ENCODE measurements at regions not wholly inside any gene's neighbourhood (a gene's known extent, or its start where the extent isn't known, plus 50 kb on each side); places are given as distances from the start of the nearest gene placed in this dataset.
"Not testable (repeated sequence)": the region's sequence is repeated elsewhere in the genome, so short reads cannot be mapped to it uniquely, and the experiment has no call there.

DNA sequence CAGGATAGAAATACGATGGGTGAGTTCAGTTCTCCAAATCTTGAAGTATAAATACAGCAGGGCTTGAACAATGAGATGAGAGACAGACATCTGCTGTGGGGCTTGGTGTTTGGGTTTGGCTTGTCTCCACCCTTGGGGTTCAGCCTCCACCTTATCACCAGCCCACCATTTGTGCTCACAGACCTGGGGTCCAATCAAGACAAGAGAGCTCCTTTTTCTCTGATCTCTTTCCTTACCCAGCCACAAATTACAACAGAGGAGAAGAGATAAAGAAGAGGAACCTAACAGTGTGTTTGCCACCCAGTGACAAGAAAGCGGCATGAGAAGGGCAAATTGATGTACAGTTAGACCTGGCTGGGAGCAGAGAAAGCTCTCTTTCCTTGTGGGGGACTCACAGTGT lies 204.5 kb upstream of the CXCR4 start:
- FAIRE-seq, result no peak

DNA sequence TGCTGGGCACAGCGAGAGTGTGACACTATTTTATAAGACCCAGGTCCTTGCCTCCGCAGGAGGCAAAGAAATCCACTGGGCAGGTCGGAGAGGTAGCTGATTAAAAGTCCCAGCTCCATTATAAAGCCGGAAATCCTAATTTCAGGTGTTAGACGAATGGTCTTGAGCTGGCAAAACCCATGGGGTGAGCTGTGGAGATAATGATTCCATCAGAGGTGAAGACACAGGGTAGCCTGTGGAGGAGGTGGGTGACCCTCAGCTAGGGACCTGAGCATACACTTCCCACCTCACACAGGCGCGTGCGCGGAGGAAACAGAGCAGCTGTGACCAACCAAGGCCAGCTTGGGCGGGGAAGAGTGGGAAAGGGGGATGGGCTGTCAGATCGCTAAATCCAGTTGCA lies 201.7 kb upstream of the CXCR4 start:
- FAIRE-seq, result no peak

DNA sequence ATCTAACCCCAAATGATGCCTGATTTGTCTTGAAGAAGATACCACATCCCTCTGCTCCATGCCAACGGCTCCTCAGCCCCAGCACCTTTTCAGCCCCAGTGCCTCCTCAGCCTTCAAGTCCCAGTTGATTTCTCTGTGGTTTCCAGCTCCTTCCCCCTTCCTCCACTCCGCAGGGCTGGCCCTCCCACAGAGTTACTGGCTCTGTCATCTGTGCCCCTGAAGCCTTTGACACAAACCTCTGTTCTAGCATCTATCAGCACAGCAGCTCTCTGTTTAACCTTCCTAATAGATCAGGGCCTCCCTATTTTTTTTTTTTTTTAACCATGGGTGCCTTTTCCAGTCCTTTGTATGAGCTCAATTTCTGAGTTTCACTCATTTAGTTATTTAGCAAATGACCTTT lies 201.3 kb upstream of the CXCR4 start:
- FAIRE-seq, result no peak

DNA sequence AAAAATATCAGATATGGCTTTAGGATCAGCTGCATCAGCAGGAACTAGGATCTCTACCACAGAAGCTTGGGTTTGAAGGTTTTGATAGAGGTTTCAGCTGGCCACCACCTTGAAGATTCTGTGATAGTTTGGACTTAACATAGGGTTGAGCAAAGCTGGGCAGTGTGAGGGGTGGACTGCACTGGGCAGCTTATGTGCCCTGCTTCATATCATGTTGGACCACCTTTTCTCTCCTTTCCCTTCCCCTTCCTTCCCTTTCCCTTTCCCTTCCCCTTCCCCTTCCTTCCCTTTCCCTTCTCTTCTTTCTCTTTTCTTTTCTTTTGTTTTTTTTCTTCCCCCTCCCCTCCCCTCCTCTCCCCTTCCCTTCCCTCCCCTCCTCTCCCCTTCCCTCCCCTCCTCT lies 196.3 kb upstream of the CXCR4 start:
- no peak for FAIRE-seq

DNA sequence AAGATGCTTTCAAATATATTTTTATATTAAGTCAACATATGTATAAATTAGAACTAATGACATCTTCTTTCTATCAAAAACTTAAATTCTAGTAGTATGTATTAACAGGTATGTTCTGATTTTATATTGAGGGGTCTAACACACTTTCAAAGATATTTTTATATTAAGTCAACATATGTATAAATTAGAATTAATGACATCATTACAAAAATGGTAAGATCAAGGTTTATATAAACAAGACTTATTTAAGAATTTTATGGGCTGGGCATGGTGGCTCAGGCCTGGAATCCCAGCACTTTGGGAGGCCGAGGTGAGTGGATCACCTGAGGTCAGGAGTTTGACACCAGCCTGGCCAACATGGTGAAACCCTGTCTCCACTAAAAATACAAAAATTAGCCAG lies 194.6 kb upstream of the CXCR4 start:
- FAIRE-seq, result peak; percentile 18

DNA sequence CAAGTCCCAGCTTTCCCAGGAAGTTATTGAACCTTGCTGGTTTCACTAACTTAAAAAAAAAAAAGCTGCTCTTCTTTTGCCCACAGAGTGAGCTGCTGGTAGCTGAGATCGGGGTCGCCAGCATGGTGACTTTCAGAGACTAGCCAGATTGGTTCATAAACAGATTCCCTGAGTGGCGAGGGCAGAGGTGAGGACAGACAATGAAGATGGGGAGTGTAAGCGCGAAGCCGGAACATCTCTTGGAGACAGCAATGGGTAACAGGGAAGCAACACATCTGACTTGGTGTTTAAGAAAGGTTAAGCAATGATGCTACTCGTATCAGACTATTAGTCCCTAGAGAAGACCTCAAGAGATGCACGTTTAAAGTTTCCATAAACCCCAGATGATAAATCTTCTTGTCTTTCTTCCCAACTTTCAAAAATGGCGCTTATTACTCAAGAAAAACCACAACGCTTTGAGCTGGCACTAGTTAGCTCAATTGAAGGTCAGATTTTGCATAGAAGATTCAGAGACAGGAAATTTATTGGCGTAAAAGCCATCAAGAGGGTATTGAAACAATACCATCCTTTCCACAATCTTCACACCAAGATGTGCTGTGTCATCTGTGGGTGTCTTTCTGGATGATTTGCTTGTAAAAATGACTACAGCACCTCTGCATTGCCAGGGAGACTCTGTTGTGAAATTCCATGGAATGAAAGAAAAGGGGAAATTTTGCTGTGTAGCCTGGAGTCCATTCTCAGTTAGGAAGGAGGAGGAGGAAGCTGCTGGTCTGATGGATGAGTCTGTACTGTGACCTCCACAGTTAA lies 193.1 kb upstream of the CXCR4 start:
- no peak for FAIRE-seq

DNA sequence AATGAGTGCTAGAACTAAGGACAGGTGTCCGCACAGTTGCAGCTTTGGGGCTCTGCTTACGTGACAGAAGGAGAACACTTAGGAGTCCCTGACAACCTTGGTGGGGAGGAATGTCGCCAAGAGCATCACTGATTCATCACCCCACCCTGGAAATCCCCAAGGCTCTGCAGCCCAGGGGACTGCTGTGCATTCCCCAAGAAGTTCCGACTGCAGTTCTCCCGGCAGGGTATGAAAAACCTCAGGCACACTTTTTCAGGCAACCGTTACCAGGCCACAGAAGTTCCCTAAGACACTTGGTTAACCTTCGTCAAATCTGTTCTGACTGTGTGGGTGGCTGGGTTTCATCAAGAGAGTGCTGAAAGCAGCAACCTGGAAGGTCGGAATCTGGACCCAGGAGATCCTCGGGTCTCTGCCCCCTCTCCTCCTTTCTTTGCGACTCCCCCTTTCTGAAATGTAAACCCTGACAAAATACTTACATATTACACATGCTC lies 192.1 kb upstream of the CXCR4 start:
- FAIRE-seq, result no peak

DNA sequence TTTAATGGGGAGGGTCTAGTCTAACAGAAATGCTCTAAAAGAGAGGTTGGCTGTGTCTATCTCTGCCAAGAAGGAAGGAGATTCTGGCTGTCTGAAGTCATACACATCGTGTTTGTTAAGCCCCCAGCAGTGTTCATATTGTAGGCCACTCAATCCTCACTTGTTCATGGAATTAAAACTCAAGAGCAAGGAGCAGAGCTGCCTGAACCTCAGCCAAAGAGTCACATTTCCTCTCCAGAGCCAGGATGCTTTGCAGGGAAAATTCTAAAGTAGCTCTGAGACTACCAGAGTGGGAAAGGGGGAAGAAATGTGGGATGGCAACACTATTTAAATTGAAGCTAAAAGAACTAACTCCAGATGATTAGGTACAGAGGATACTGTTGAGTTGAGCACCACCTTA lies 190.7 kb upstream of the CXCR4 start:
- no peak for FAIRE-seq

DNA sequence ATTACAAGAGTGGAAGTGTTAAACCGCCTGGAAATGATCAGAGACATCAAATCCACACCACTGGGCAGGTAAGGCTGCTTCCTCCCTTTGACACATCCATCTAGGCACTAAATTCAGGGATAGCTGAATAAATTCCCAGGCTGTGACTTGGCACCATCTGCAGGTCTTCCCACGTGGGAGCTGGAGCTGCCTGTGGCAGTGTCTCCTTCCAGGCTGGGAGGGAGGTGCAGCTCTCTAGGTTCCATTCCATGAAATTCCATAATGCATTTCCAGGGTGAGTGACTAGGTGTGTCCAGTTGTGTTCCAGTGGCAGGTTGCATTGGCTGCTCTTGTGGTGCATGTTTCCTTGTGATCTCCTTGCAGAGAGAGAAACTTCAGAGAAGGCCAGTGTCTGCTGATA lies 188.9 kb upstream of the CXCR4 start:
- no peak for FAIRE-seq

DNA sequence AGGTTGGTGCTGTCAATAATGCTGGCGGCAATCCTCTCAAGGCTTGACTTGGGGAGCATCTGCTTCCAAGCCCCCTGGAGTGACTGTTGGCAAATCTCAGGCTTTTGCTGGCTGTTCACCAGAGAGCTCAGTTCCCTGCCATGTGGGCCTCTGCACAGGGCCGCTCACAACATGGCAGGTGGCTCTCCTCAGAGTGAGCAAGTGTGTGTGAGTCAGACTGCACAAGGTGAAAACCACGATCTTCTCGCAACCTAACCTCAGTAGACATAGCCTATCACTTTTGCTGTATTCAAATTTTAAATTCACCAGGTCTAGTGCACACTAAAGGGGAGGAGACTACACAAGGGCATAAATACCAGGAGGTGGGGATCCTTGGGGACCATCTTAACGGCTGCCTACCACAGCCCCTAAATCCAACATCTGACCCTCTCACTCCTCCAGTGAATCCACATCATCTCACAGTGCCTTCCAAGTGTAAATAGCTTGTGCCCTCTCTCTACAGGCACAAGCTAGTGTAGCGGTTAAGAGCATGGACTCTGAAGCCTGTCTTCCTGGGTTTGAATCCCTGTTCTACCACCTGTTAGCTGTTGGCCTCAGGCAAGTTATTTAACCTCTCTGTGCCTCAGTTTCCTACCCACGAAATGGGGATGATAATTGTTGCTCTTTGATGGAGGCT lies 187.7 kb upstream of the CXCR4 start:
- FAIRE-seq, result no peak

DNA sequence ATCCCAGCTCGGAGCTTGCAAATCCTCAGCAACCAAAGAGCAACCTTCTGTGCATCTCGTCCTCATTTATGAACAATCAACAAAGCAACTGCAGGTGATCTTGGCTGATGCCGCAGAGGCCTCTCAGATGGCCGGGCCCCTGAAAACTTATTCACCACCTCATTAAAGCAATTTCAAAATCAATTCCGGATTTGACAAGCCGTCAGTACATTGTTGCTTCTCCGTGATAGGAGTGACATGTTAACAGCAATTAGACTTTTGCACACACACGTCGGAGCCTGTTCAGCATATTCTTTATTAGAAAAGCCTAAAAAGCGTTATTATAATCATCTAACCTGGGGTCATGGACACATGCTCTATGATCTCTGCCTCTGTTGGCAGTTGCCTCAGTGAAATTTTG lies 183.1 kb upstream of the CXCR4 start:
- no peak for FAIRE-seq

DNA sequence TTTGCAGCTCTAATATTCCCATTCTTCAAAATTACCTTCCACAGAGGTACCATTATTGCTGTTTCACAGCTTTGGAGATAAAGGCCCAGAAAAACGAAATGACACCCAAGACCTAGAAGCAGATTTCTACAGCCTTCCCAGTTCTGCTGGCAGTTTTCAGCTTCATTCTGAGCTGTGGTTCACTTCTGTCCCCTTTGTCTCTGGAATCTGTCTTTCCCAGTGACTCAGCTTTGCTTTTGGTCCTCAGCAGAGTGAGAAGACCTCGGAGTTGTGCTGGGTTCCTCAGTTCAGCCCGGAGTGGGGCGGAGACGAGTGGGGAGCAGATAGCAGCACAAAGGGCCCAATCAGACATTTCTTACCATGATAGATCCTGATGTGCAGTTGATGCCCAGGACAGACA lies 180.7 kb upstream of the CXCR4 start:
- no peak for FAIRE-seq

DNA sequence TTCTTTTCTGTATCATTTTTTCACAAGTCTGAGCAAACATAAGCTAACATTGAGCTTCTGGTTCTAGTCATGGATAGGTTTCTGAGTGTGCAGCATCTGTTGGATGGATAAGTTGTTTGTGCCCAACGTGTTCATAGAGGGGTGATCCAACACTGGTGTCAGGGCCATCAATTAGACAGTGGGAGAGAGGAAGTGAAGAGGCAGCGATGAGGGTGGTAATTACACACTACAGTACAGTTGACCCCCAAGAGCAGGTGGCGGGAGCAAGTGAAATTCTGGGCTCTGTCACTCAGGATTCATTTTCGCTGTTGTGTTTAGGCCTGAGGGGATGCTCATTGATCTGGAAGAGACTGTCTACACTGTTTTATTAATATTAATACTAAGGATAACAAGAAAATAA lies 180.0 kb upstream of the CXCR4 start:
- FAIRE-seq, result no peak

DNA sequence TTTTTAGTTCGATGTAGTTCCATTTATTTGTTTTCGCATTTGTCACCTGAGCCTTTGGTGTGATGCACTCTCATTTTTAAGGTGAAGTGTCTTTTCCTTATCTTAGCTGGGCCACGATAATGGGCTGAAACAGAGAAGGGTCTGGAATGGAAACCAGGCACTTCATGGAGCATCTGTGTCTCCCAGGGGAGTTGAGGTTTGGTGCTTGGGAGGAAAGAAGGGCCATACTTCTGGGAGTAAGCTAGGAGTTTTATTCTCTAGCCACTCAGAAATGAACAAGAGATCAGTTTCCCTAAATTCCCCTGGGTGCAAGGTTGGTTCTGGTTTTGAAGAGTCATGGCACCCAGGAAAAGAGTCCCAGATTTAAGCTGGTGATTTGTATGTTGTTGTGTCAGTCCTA lies 179.4 kb upstream of the CXCR4 start:
- FAIRE-seq, result no peak

DNA sequence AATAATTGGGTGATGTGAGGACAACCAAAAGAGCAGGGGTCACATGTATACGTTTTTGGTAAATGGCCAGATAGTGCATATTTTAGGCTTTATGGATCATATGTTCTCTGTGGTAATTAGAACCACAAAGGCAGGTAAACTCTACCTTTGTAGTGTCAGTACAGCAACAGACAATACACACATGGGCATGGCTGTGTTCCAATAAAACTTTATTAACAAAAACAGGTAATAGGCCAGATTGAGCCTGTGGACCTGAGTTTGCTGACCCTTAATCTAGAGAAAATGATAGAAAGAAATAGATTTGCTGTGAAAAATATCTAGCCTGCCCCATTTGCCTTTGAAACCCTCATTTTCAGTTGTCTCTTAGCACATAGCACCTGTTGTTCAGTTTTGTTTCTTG lies 177.2 kb upstream of the CXCR4 start:
- no peak for FAIRE-seq

DNA sequence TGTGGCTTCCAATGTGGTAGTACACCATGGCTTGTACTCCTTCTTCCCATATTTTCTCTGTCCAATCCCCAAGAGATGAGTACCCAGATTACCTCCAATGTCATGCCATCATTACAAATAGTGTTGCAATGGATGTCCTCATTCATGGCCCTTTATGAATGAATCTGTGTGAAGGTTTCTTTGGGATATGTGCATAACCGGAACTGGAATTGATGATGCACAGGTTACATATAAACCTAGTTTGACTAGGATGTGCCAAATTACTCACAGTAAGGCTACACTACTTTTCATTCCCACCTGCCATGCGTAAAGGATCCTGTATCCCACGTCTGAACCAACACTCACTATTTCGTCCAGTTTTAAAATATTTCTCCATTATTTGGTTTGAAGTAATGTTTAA lies 173.9 kb upstream of the CXCR4 start:
- no peak for FAIRE-seq

DNA sequence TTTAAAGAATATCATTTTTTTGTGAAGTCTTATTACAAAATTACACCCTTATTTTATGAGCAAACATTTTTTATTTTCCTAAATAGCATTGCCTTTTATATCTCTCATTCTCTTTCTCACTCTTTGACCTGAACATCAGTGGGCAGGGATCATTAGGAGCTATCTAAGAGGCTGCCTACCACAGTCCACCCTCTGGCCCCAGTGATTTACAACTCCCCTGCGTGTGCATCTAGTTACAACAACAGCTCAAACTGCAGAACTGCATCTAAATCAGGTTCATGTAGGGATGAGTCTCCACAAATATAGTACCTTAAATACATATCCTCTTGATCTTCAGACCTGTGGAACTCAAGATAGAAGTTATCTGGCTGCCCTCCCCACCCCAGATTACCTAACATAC lies 172.4 kb upstream of the CXCR4 start:
- FAIRE-seq, result no peak

DNA sequence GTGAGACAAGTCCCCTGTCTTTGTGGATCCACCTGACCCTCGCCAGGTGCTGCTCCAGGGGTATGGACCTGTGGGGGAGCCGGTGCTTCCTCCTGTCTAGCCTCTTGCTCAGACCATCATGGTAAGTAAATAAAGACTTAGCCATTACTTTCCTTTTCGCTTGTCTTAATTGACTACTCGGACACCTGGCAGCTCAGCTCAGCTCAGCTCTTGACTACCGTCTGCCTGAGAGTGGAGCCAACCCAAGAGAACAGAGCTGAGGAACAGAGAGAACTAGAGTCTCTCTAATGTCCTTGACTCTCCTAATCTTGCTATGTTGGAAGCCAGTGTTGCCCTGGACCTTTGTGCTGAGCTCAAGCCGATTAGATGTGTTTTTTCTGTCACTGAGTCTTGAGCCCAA lies 170.3 kb upstream of the CXCR4 start:
- FAIRE-seq, result no peak

DNA sequence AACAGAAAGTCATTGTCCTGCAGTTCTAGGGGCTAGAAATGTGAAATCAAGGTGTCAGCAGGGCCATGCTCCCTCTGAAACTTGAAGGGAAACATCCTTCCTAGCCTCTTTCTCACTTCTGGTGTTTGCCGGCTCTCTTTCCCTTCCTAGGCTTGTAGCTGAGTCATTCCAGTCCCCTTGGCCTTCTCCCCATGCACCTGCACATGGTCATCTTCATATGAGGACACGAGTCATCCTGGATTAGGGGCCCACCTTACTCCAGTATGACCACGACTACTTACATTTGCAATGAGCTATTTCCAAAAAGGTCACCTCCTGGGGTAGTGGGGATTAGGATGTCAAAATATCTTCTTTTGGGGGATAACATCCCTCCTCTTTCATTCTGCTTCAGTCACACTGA lies 168.5 kb upstream of the CXCR4 start:
- FAIRE-seq, result no peak

DNA sequence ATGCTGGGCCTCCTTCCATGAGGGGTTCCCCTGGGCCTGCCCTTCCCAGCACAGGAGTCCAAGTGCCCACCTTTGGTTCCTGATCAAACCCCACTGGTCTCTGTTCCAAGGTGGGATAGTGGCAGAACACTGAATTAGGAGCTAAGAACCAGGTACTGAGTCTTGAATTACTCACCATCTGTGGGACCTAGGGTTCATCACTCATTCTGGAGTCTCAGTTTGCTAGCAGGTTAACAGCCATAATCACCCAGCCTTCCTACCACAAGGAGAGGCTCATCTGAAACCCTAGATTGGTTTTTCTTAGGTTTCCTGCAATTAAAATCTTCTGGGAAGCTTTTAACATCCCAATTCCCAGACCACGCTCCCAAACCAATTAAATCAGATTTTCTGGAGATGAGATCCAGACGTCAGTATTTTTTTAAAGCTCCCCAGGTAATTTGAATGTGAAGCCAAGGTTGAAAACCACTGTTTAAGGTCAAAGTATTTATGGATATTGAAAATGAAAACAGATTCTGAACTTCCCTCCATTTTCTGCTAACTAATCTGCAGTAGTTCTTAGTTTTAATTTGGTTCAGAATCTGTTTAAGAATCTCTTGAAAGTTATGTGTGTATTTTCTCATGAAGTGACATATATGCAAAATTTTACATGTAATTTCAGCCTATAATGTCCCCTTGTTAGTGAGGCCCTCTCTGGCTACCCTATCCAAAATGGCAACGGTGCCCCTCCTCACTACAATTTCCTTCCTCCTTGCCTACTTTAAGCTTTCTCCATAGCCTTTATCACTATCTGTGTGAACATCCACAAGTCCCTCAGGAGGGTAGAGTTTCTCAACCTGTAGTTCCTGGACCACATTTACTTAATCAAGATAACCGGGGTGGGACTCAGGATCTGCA lies 166.5 kb upstream of the CXCR4 start:
- no peak for FAIRE-seq

DNA sequence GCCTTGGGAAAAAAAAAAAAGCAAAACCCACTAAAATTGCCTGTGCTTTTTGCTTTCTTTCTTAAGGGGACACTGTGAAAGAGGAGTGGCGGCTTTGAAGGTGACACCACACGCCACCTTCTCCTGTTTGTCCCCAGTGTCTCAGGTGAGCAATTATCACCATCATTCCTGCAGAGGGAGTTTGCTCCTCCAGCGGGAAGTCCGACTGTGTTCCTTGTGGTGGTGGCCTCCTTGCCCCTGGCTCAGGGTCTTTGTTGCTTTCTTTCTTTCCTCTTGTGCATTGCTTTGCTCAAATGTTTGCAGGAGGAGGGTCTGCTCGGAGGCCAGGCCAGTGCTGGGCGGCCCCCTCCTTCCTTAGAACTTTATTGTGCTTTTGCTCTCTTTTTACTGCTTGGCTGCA lies 164.3 kb upstream of the CXCR4 start:
- FAIRE-seq, result no peak

DNA sequence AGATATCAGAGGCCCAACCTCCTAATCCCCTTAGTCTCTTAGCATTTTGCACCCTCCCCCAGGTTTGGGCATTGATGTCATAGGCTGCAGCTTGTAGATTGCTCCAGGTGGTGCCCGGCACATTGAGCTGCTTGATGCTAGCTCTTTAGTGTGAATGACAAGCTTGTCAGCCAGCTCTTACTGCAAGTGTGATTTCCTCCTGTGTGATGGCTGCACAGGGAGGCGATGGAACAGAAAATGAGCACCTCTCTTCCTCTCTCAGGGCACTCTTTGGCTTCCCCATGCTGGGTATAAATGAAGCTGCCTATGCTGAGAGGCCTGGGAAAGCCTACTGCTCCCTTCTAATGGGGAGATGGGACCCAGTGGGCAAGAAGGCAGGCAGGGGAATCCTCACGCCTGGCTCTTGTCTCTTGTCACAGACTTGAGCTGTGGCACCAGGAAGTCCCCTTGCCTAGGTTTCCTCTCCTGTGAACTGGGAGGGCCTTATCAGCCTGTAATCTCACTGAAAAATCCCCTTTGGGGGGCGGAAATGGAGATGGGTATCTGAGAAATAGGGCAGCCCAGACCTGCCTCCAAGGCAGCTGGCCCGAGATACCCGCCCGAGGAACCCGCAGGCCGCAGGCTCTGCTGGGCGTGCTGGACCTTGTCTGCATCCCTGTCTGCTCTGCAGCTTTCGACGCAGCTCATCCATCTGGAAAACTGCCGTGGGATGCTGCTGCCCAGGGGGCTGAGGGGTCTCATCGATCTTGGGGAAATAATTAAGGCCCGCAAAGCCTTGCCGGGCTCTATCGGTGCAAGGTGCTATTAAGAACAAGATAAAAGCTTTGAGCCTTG lies 163.5 kb upstream of the CXCR4 start:
- FAIRE-seq, result no peak

DNA sequence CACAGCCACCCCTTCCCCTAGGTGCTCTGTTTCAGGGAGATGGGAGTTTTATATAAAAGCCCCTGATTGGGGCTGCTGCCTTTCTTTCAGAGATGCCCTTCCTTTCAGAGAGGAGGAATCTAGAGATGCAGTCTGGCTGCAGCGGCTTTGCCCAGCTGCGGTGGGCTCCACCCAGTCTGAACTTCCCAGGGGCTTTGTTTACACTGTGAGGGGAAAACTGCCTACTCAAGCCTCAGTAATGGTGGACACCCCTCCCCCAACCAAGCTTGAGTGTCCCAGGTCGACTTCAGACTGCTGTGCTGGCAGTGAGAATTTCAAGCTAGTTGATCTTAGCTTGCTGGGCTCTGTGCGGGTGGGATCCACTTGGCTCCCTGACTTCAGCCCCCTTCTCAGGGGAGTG lies 148.4 kb upstream of the CXCR4 start:
- FAIRE-seq, result not testable (repeated sequence)

Data from endometrium (tissue), 2 donors.